IMR-90 (cell line): ENCODE measurements at regions not wholly inside any gene's neighbourhood (a gene's known extent, or its start where the extent isn't known, plus 50 kb on each side); places are given as distances from the start of the nearest gene placed in this dataset.

Source experiments
- ATAC-seq: fragments of 200-7000 bp; cut with Tn5 transposase; 2 replicates; pipeline ENCODE4 v1.9.1; 2020; ENCODE audit warnings: low read depth, mild to moderate bottlenecking, moderate library complexity
- BruUV-seq: library from RNA; stranded (reverse); fragments of 400-500 nt; replicated peaks from 2 replicates; lab custom pipeline; 2021; lab: Mats Ljungman, UMichigan
- CTCF ChIA-PET: fragments of 300-600 bp; formaldehyde crosslinking; extraction: SDS; loops from one replicate; lab custom pipeline; 2021; ENCODE audit warnings: antibody characterized with exemption; lab: Yijun Ruan, JAX
- POLR2A ChIA-PET: fragments of 300-600 bp; sonication (Branson Sonifier 250); formaldehyde crosslinking; loops from one replicate; lab custom pipeline; 2022; ENCODE audit warnings: antibody characterized with exemption; ENCODE audit not compliant: unreplicated experiment; lab: Charles Lee
- DNase-seq: peaks from one replicate; pipeline ENCODE4 v3.0.0; 2013
- H2AFZ ChIP-seq: replicated peaks from 2 replicates; pipeline ENCODE3; 2013; ENCODE audit warnings: low read length, mild to moderate bottlenecking; ENCODE audit not compliant: poor library complexity
- H2AK5ac ChIP-seq: 2 replicates; pipeline ENCODE4 v1.6.1; 2013; ENCODE audit warnings: low read depth, low read length, inconsistent platforms
- H2AK9ac ChIP-seq: replicated peaks from 2 replicates; pipeline ENCODE3; 2013; ENCODE audit warnings: mild to moderate bottlenecking, low read depth, low read length, moderate library complexity; ENCODE audit not compliant: poor library complexity
- H2BK120ac ChIP-seq: 2 replicates; pipeline ENCODE4 v1.6.1; 2013; ENCODE audit warnings: low read depth, low read length, inconsistent platforms
- H2BK15ac ChIP-seq: 3 replicates; pipeline ENCODE4 v1.6.1; 2013; ENCODE audit warnings: low read depth, low read length, inconsistent platforms
- H2BK20ac ChIP-seq: 2 replicates; pipeline ENCODE4 v1.6.1; 2013; ENCODE audit warnings: low read depth, mild to moderate bottlenecking, inconsistent platforms, low read length, moderate library complexity
- H2BK5ac ChIP-seq: 2 replicates; pipeline ENCODE4 v1.6.1; 2013; ENCODE audit warnings: mild to moderate bottlenecking, low read depth, low read length, inconsistent platforms; ENCODE audit not compliant: poor library complexity, severe bottlenecking
- H3K14ac ChIP-seq: replicated peaks from 2 replicates; pipeline ENCODE4 v1.6.1; 2013; ENCODE audit warnings: low read depth, low read length, inconsistent platforms
- H3K18ac ChIP-seq: 2 replicates; pipeline ENCODE4 v1.6.1; 2013; ENCODE audit warnings: low read depth, low read length, control low read depth
- H3K23ac ChIP-seq: 2 replicates; pipeline ENCODE4 v1.6.1; 2013; ENCODE audit warnings: low read depth, low read length, inconsistent platforms
- H3K27ac ChIP-seq: 2 replicates; pipeline ENCODE4 v1.5.1; 2013; ENCODE audit warnings: mild to moderate bottlenecking, control low read depth, low read length; ENCODE audit not compliant: insufficient read depth
- H3K27me3 ChIP-seq: 2 replicates; pipeline ENCODE4 v1.6.1; 2013; ENCODE audit warnings: low read length; ENCODE audit not compliant: control insufficient read depth, insufficient read depth
- H3K36me3 ChIP-seq: 2 replicates; pipeline ENCODE4 v1.6.1; 2013; ENCODE audit warnings: low read length, mixed read lengths; ENCODE audit not compliant: control insufficient read depth, insufficient read depth
- H3K4ac ChIP-seq: 2 replicates; pipeline ENCODE4 v1.6.1; 2013; ENCODE audit warnings: low read depth, low read length, inconsistent platforms
- H3K4me1 ChIP-seq: 2 replicates; pipeline ENCODE4 v1.6.1; 2013; ENCODE audit warnings: low read length, mixed read lengths; ENCODE audit not compliant: control insufficient read depth, insufficient read depth
- H3K4me2 ChIP-seq: 2 replicates; pipeline ENCODE4 v1.6.1; 2013; ENCODE audit warnings: low read depth, mild to moderate bottlenecking, control low read depth, low read length, moderate library complexity
- H3K4me3 ChIP-seq: 2 replicates; pipeline ENCODE4 v1.5.1; 2013; ENCODE audit warnings: low read depth, mild to moderate bottlenecking, control low read depth, low read length, moderate library complexity; ENCODE audit not compliant: insufficient read depth
- H3K56ac ChIP-seq: 2 replicates; pipeline ENCODE4 v1.6.1; 2013; ENCODE audit warnings: low read length, inconsistent platforms; ENCODE audit not compliant: insufficient read depth; ENCODE audit errors: extremely low read depth
- H3K79me1 ChIP-seq, 2 experiments: 2 replicates each; pipeline ENCODE4 v1.6.1; 2013; ENCODE audit warnings: low read length in 2 of 2, inconsistent platforms in 1 of 2, low read depth in 1 of 2
- H3K9ac ChIP-seq: 2 replicates; pipeline ENCODE4 v1.6.1; 2013; ENCODE audit warnings: low read depth, low read length, control low read depth
- H3K9me1 ChIP-seq: 2 replicates; pipeline ENCODE4 v1.6.1; 2013; ENCODE audit warnings: low read length, inconsistent platforms; ENCODE audit not compliant: insufficient read depth
- H3K9me3 ChIP-seq: 2 replicates; pipeline ENCODE4 v1.6.1; 2013; ENCODE audit warnings: low read length; ENCODE audit not compliant: control insufficient read depth, insufficient read depth
- H4K20me1 ChIP-seq: 2 replicates; pipeline ENCODE4 v1.6.1; 2013; ENCODE audit warnings: low read length, inconsistent platforms; ENCODE audit not compliant: insufficient read depth
- H4K5ac ChIP-seq: 2 replicates; pipeline ENCODE4 v1.6.1; 2013; ENCODE audit warnings: mild to moderate bottlenecking, low read depth, low read length, control low read depth
- H4K8ac ChIP-seq, 2 experiments: 2 replicates each; pipeline ENCODE4 v1.6.1; 2013; ENCODE audit warnings: low read depth in 2 of 2, low read length in 2 of 2, control low read depth in 1 of 2, inconsistent platforms in 1 of 2
- H4K91ac ChIP-seq: 2 replicates; pipeline ENCODE4 v1.6.1; 2013; ENCODE audit warnings: low read depth, low read length, inconsistent platforms; ENCODE audit not compliant: insufficient read depth
- BHLHE40 ChIP-seq: fragments of 150-350 bp; IDR thresholded peaks from 2 replicates; pipeline ENCODE4 v1.6.1; 2016; ENCODE audit warnings: mild to moderate bottlenecking, low read depth, low read length
- CEBPB ChIP-seq: IDR thresholded peaks from 2 replicates; pipeline ENCODE4 v1.6.1; 2012; ENCODE audit warnings: low read depth, low read length, improper control_type of control experiment
- CHD1 ChIP-seq: IDR thresholded peaks from 2 replicates; pipeline ENCODE4 v1.6.1; 2012; ENCODE audit warnings: low read depth, low read length, improper control_type of control experiment
- CTCF ChIP-seq: conservative IDR thresholded peaks from 2 replicates; pipeline ENCODE4 v1.5.1; 2012; ENCODE audit warnings: mild to moderate bottlenecking, low read depth, low read length, improper control_type of control experiment
- ELK1 ChIP-seq: fragments of 150-350 bp; IDR thresholded peaks from 2 replicates; pipeline ENCODE4 v1.6.1; 2016; ENCODE audit warnings: low read depth, mild to moderate bottlenecking, low read length, moderate library complexity, borderline replicate concordance
- FOS ChIP-seq: fragments of 150-350 bp; IDR thresholded peaks from 2 replicates; pipeline ENCODE4 v1.6.1; 2016; ENCODE audit warnings: low read depth, low read length
- MAFK ChIP-seq: IDR thresholded peaks from 2 replicates; pipeline ENCODE4 v1.6.1; 2012; ENCODE audit warnings: low read depth, low read length, improper control_type of control experiment
- MAZ ChIP-seq: IDR thresholded peaks from 2 replicates; pipeline ENCODE4 v1.6.1; 2012; ENCODE audit warnings: low read depth, mild to moderate bottlenecking, low read length, improper control_type of control experiment, moderate library complexity, borderline replicate concordance
- MXI1 ChIP-seq: IDR thresholded peaks from 2 replicates; pipeline ENCODE4 v1.6.1; 2012; ENCODE audit warnings: low read depth, mild to moderate bottlenecking, low read length, moderate library complexity, borderline replicate concordance
- NFE2L2 ChIP-seq: fragments of 150-350 bp; IDR thresholded peaks from 2 replicates; pipeline ENCODE4 v1.6.1; 2016; ENCODE audit warnings: low read depth, mild to moderate bottlenecking, low read length
- POLR2A ChIP-seq: IDR thresholded peaks from 2 replicates; pipeline ENCODE4 v1.6.1; 2012; ENCODE audit warnings: mild to moderate bottlenecking, low read depth, low read length
- RCOR1 ChIP-seq: IDR thresholded peaks from 2 replicates; pipeline ENCODE4 v1.6.1; 2012; ENCODE audit warnings: mild to moderate bottlenecking, low read length, improper control_type of control experiment; ENCODE audit not compliant: insufficient replicate concordance
- RFX5 ChIP-seq: IDR thresholded peaks from 2 replicates; pipeline ENCODE4 v1.8.0; 2012; ENCODE audit warnings: low read depth, mild to moderate bottlenecking, low read length, moderate library complexity
- SMC3 ChIP-seq: fragments of 150-350 bp; IDR thresholded peaks from 2 replicates; pipeline ENCODE4 v1.6.1; 2016; ENCODE audit warnings: low read depth, mild to moderate bottlenecking, antibody characterized with exemption, low read length, moderate library complexity
- USF2 ChIP-seq: fragments of 150-350 bp; IDR thresholded peaks from 2 replicates; pipeline ENCODE4 v1.6.1; 2017; ENCODE audit warnings: mild to moderate bottlenecking, antibody characterized with exemption, low read length, low read depth
- WGBS, 2 experiments: methylation state at CpG; one replicate each; pipeline versions ENCODE4 v1.1.5 to v1.1.7; 2013; ENCODE audit warnings: missing lambda C conversion rate in 2 of 2; ENCODE audit not compliant: insufficient read length in 1 of 2; ENCODE audit errors: extremely low coverage in 2 of 2; 5-methylcytosine and 5-hydroxymethylcytosine counted together
- dilution Hi-C: fragments of 300-500 bp; cut with HindIII; formaldehyde crosslinking; loops from one replicate; pipeline ENCODE4 v1.14.3; 2018; ENCODE audit warnings: low sequenced_read_pairs; ENCODE audit not compliant: unreplicated experiment
- in situ Hi-C: fragments of 300-500 bp; cut with MboI; formaldehyde crosslinking; loops from 3 replicates; pipeline ENCODE4 v1.14.3; 2019; ENCODE audit warnings: low sequenced_read_pairs, inconsistent platforms, mixed read lengths
- intact Hi-C: fragments of 100-400 bp; cut with micrococcal nuclease; formaldehyde crosslinking; loops from 2 replicates; pipeline ENCODE4 v1.10.0; 2022

GRCh38 chr2:126751477-126751876, 95.5 kb downstream of the GYPC start:
- no peak overlapping the region for H2BK20ac ChIP-seq
- H4K5ac ChIP-seq: no peak overlapping the region
- no peaks in the 10 kb centered on the region; the same call in 1 of the 2 replicates for H3K9me3 ChIP-seq
- intact Hi-C loops: no loop called here
- TF ChIP-seq MXI1 (no peak), RCOR1 (no peak), POLR2A (no peak), CTCF (no peak), BHLHE40 (no peak), FOS (no peak), MAZ (no peak), CHD1 (no peak), USF2 (no peak), CEBPB (no peak), NFE2L2 (no peak), SMC3 (no peak), ELK1 (no peak), MAFK (no peak), RFX5 (no peak)
- H4K91ac ChIP-seq: no peak overlapping the region
- H2AFZ ChIP-seq: no peak overlapping the region
- ChIA-PET POLR2A (no interaction called here), CTCF (no interaction called here)
- no peak overlapping the region for H2BK120ac ChIP-seq
- H3K79me1 ChIP-seq: no peaks in the 10 kb centered on the region
- H2AK9ac ChIP-seq: no peak overlapping the region
- H3K4ac ChIP-seq: no peak overlapping the region
- H3K56ac ChIP-seq: no peak overlapping the region
- H2AK5ac ChIP-seq: no peak overlapping the region
- in situ Hi-C loops: no loop called here
- H2BK15ac ChIP-seq: no peak overlapping the region
- H3K18ac ChIP-seq: no peak overlapping the region
- no peak overlapping the region for H2BK5ac ChIP-seq
- no peak overlapping the region for H3K9ac ChIP-seq
- no peak overlapping the region for H3K4me2 ChIP-seq
- H3K4me3 ChIP-seq: no peak overlapping the region
- no peak overlapping the region for H3K27ac ChIP-seq
- ATAC-seq (no peak), DNase-seq (no peak)
- no peaks in the 10 kb centered on the region for H3K9me1 ChIP-seq
- BruUV-seq: no TSS peak
- WGBS, 2 experiments: 80% methylated on average over 1 of the region's 4 CpGs; no CpG with 5 or more reads in 1 of the 2 experiments
- peaks cover 2% of the 10 kb centered on the region; the same call in 1 of the 2 replicates for H3K27me3 ChIP-seq
- dilution Hi-C loops: no loop called here
- no peak overlapping the region for H3K14ac ChIP-seq
- H4K8ac ChIP-seq: no peak overlapping the region
- H3K23ac ChIP-seq: no peak overlapping the region
- H4K20me1 ChIP-seq: no peaks in the 10 kb centered on the region
- H3K36me3 ChIP-seq: no peaks in the 10 kb centered on the region
- no peaks in the 10 kb centered on the region for H3K4me1 ChIP-seq
